ENCODE measurements at regions not wholly inside any gene's neighbourhood (a gene's known extent, or its start where the extent isn't known, plus 50 kb on each side); places are given as distances from the start of the nearest gene placed in this dataset.
"Not testable (repeated sequence)": the region's sequence is repeated elsewhere in the genome, so short reads cannot be mapped to it uniquely, and the experiment has no call there.

- H3K36me3 ChIP-seq: no peaks in the 10 kb centered on the region
- intact Hi-C loops (cut with DNase I): no loop called here
- H3K4me1 ChIP-seq: no peaks in the 10 kb centered on the region
- no peak for TF ChIP-seq CTCF (IDR thresholded peaks at IDR 0.05)
- DNase-seq: no peak
- H3K27ac ChIP-seq: no peak overlapping the region
- H3K4me3 ChIP-seq: no peak overlapping the region
- no peak overlapping the region for H3K9ac ChIP-seq (ENCODE audit: low read depth in 2 of 2, low read length in 2 of 2)
- no peaks in the 10 kb centered on the region for H3K27me3 ChIP-seq
- no peaks in the 10 kb centered on the region for H3K9me3 ChIP-seq
Measured at GRCh38 chr6:131443014-131443413, 130.0 kb upstream of the ARG1 start.

GRCh38 chr6:131443514-131443913, 129.5 kb upstream of the ARG1 start:
- Histone ChIP-seq H3K27ac (no peak overlapping the region), H3K4me1 (no peaks in the 10 kb centered on the region), H3K9ac (ENCODE audit: low read depth in 2 of 2, low read length in 2 of 2) (no peak overlapping the region), H3K9me3 (no peaks in the 10 kb centered on the region), H3K4me3 (no peak overlapping the region), H3K27me3 (no peaks in the 10 kb centered on the region), H3K36me3 (no peaks in the 10 kb centered on the region)
- DNase-seq: no peak
- no peak for TF ChIP-seq CTCF (IDR thresholded peaks at IDR 0.05)
- intact Hi-C loops (cut with DNase I): no loop called here

- H3K36me3 ChIP-seq; H3K4me1 ChIP-seq; H3K27ac ChIP-seq; H3K9me3 ChIP-seq; H3K4me3 ChIP-seq; H3K27me3 ChIP-seq; H3K9ac ChIP-seq (ENCODE audit: low read depth in 2 of 2, low read length in 2 of 2); DNase-seq; intact Hi-C loops (cut with DNase I): not testable (repeated sequence)
Measured at GRCh38 chr6:131445356-131445755, 127.7 kb upstream of the ARG1 start.

DNA sequence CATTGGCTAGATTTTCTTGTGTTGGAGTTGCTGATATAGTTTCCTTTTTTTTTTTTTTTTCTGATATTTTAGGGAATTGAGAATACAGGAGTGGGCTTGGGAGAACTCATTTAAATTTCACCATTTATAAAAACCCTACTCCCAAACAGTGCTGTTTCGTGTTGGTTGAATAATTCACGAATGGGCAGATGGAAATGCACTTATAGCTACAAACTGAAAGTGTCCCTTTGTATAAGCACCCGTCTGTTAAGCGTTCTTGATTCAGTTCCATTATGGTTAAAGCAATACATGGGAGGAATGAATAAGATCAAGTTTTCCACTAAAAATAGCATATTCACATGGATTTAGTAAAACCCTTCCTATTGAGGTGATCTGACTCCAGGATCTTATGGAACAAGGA, 122.2 kb upstream of the ARG1 start:
- no peak overlapping the region for H3K4me3 ChIP-seq
- no peaks in the 10 kb centered on the region for H3K36me3 ChIP-seq
- no peak overlapping the region for H3K27ac ChIP-seq
- no peak for DNase-seq
- H3K9me3 ChIP-seq: no peaks in the 10 kb centered on the region
- intact Hi-C loops (cut with DNase I): no loop called here
- no peaks in the 10 kb centered on the region for H3K27me3 ChIP-seq
- TF ChIP-seq CTCF (IDR thresholded peaks at IDR 0.05): no peak
- H3K4me1 ChIP-seq: no peaks in the 10 kb centered on the region
- no peak overlapping the region for H3K9ac ChIP-seq (ENCODE audit: low read depth in 2 of 2, low read length in 2 of 2)

DNA sequence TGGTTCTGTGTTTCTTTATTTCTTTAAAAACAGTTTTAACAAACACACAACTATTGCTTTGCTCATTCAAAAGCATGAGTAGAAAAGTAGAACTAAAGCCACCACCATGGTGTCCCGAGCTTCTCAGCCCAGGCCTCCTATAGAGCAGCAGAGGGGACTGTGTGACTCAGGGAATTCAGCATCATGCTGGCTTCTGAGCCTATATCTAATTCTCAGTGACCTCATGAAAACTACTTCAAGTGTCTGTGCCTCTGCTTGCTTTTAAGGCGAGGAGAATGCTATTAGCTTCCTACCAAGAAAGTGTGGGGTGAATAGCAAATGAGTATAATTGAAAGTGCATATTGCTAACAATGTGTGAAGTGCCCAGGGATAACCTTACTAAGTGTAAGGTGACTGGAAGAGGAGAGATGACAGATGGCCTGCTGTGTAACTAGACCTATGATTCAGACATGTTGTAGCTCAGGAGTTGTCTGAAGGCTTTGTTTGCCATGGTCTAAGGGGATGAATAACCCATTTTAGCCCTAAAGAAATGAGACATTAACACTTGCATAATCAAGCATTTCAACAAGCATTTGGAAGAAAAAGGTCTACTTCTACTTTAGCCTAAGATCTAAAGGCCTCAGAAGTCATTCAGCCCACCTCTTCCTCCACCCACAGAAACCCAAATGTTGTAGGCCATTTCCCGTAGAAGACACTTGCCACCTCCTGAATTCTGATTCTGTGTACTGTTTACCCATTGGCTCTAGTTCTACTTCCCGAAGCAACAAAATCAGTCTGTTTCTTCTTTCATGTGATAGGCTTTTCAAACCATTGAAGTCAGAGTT, 121.5 kb upstream of the ARG1 start:
- H3K4me1 ChIP-seq: no peaks in the 10 kb centered on the region
- H3K9me3 ChIP-seq: no peaks in the 10 kb centered on the region
- intact Hi-C loops (cut with DNase I): no loop called here
- no peak for DNase-seq
- H3K27me3 ChIP-seq: no peaks in the 10 kb centered on the region
- no peak overlapping the region for H3K4me3 ChIP-seq
- no peak overlapping the region for H3K9ac ChIP-seq (ENCODE audit: low read depth in 2 of 2, low read length in 2 of 2)
- no peak overlapping the region for H3K27ac ChIP-seq
- TF ChIP-seq CTCF (IDR thresholded peaks at IDR 0.05): no peak
- no peaks in the 10 kb centered on the region for H3K36me3 ChIP-seq

- Histone ChIP-seq H3K9ac (ENCODE audit: low read depth in 2 of 2, low read length in 2 of 2) (no peak overlapping the region), H3K9me3 (no peaks in the 10 kb centered on the region), H3K4me1 (no peaks in the 10 kb centered on the region), H3K4me3 (no peak overlapping the region), H3K27me3 (no peaks in the 10 kb centered on the region), H3K36me3 (no peaks in the 10 kb centered on the region), H3K27ac (no peak overlapping the region)
- intact Hi-C loops (cut with DNase I): no loop called here
- TF ChIP-seq CTCF (IDR thresholded peaks at IDR 0.05): no peak
- DNase-seq: no peak
Measured at GRCh38 chr6:131453803-131454202, 119.2 kb upstream of the ARG1 start.
